ENCODE measurements at regions not wholly inside any gene's neighbourhood (a gene's known extent, or its start where the extent isn't known, plus 50 kb on each side); places are given as distances from the start of the nearest gene placed in this dataset.

DNA sequence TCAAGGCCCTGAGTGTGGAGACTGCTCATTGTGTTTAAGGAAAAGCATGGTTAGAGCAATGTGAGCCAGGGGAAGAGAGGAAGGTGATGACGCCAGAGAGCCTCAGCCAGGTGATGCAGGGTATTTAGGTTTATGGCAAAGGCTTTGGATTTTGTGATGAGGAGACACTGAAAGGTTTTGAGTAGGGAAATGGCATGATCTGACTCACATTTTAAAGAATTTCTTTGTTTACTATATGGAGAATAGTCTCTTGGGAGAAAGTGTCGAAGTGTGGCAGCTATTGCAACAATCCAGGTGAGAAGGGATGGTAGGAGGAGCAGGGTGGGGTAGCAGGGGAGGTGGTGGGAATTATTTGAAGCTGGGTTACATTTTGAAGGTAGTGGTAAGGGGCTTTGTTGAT, 293.4 kb upstream of the IGFBP7 start:
- 68% methylated on average over 2 of the region's 2 CpGs for WGBS
- H3K36me3 ChIP-seq (ENCODE audit: control insufficient read depth in 1 of 2, insufficient read depth in 2 of 2, low read depth in 1 of 2, low read length in 2 of 2): no peaks in the 10 kb centered on the region
- peaks cover 4% of the 10 kb centered on the region for H3K9me3 ChIP-seq (ENCODE audit: control insufficient read depth, low read length)
- H3K4me1 ChIP-seq (ENCODE audit: control insufficient read depth, insufficient read depth, low read depth, low read length): no peaks in the 10 kb centered on the region
- H4K91ac ChIP-seq (ENCODE audit: low read length): no peak overlapping the region
- H3K4me2 ChIP-seq (ENCODE audit: low read length, poor library complexity, severe bottlenecking): no peak overlapping the region
- H4K8ac ChIP-seq (ENCODE audit: low read length): no peak overlapping the region
- H3K27ac ChIP-seq (ENCODE audit: low read length, poor library complexity, severe bottlenecking): no peak overlapping the region
- no peak overlapping the region for H3K23ac ChIP-seq (ENCODE audit: low read length in 2 of 2)
- DNase-seq: no peak
- no peak overlapping the region for H3K4me3 ChIP-seq (ENCODE audit: insufficient read depth in 1 of 2, low read depth in 1 of 2, low read length in 2 of 2)
- no peak overlapping the region for H2BK5ac ChIP-seq (ENCODE audit: low read depth, low read length, poor library complexity, severe bottlenecking)
- no peak overlapping the region for H3K9ac ChIP-seq (ENCODE audit: low read length)
- no peak overlapping the region for H2BK120ac ChIP-seq (ENCODE audit: low read depth, low read length)
- no peak overlapping the region for H2BK12ac ChIP-seq (ENCODE audit: low read length in 2 of 2)
- no peak overlapping the region for H2AFZ ChIP-seq (ENCODE audit: low read depth, low read length)
- peaks cover 0 to 6% of the 10 kb centered on the region in 2 experiments for H3K27me3 ChIP-seq (ENCODE audit: control insufficient read depth in 1 of 2, insufficient read depth in 1 of 2, low read length in 2 of 2)
- H3K14ac ChIP-seq (ENCODE audit: low read length in 2 of 2): no peak overlapping the region
- no peaks in the 10 kb centered on the region for H3K79me1 ChIP-seq (replicated peaks; ENCODE audit: low read length, poor library complexity, severe bottlenecking)
- H2AK5ac ChIP-seq (ENCODE audit: low read length, severe bottlenecking): no peak overlapping the region
- H2BK15ac ChIP-seq (ENCODE audit: low read depth, poor library complexity, severe bottlenecking): no peak overlapping the region
- no peak overlapping the region for H3K18ac ChIP-seq (ENCODE audit: low read depth in 1 of 2, low read length in 2 of 2)
- H3K4ac ChIP-seq (ENCODE audit: low read depth in 1 of 2, low read length in 2 of 2): no peak overlapping the region

DNA sequence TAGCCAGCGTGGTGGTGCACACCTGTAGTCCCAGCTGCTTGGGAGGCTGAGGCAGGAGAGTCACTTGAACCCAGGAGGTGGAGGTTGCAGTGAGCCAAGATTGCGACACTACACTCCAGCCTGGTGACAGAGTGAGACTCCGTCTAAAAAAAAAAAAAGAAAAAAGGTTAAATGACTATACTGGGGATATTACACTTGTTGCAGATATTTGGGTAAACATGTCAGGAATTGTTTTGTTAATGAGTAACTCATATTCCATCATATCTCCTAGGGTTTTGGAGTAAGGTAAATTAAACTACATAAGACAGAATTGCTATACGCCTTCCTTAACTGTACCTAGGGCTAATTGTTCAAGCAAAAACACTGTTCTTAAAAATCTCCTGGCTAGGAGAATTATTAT, 291.4 kb upstream of the IGFBP7 start:
- H2BK15ac ChIP-seq (ENCODE audit: low read depth, poor library complexity, severe bottlenecking): no peak overlapping the region
- 73% methylated on average over 2 of the region's 4 CpGs for WGBS
- no peak overlapping the region for H2AFZ ChIP-seq (ENCODE audit: low read depth, low read length)
- H3K4me2 ChIP-seq (ENCODE audit: low read length, poor library complexity, severe bottlenecking): no peak overlapping the region
- H2BK5ac ChIP-seq (ENCODE audit: low read depth, low read length, poor library complexity, severe bottlenecking): no peak overlapping the region
- no peak overlapping the region for H2BK120ac ChIP-seq (ENCODE audit: low read depth, low read length)
- H4K91ac ChIP-seq (ENCODE audit: low read length): no peak overlapping the region
- no peak for DNase-seq
- H3K36me3 ChIP-seq (ENCODE audit: control insufficient read depth in 1 of 2, insufficient read depth in 2 of 2, low read depth in 1 of 2, low read length in 2 of 2): no peaks in the 10 kb centered on the region
- no peak overlapping the region for H3K14ac ChIP-seq (ENCODE audit: low read length in 2 of 2)
- H3K27me3 ChIP-seq (ENCODE audit: control insufficient read depth in 1 of 2, insufficient read depth in 1 of 2, low read length in 2 of 2): peaks cover 0 to 11% of the 10 kb centered on the region in 2 experiments
- H2BK12ac ChIP-seq (ENCODE audit: low read length in 2 of 2): no peak overlapping the region
- H3K4me3 ChIP-seq (ENCODE audit: insufficient read depth in 1 of 2, low read depth in 1 of 2, low read length in 2 of 2): no peak overlapping the region
- no peak overlapping the region for H3K18ac ChIP-seq (ENCODE audit: low read depth in 1 of 2, low read length in 2 of 2)
- H3K27ac ChIP-seq (ENCODE audit: low read length, poor library complexity, severe bottlenecking): no peak overlapping the region
- no peak overlapping the region for H2AK5ac ChIP-seq (ENCODE audit: low read length, severe bottlenecking)
- no peak overlapping the region for H3K23ac ChIP-seq (ENCODE audit: low read length in 2 of 2)
- no peak overlapping the region for H4K8ac ChIP-seq (ENCODE audit: low read length)
- no peak overlapping the region for H3K9ac ChIP-seq (ENCODE audit: low read length)
- no peaks in the 10 kb centered on the region for H3K4me1 ChIP-seq (ENCODE audit: control insufficient read depth, insufficient read depth, low read depth, low read length)
- H3K9me3 ChIP-seq (ENCODE audit: control insufficient read depth, low read length): peaks cover 4% of the 10 kb centered on the region
- no peak overlapping the region for H3K4ac ChIP-seq (ENCODE audit: low read depth in 1 of 2, low read length in 2 of 2)
- H3K79me1 ChIP-seq (replicated peaks; ENCODE audit: low read length, poor library complexity, severe bottlenecking): no peaks in the 10 kb centered on the region

DNA sequence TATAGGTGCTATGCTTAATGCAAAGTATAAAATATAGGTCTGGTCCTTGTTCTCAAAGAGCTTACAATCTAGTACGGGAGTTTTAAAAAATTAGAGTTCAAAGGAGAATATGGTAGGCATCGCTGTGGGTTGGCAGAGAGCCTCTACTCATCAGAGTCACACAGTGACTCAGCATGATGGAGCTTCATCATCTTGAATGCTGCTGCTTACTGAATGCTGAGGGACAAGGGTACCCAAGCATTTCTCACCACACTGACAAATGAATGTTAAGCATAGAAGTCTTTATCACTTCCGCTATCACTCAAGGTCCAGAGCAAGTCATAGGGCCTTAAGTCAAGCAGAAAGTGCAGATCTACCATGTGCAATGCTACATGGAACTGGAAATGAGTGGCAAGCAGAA, 268.6 kb upstream of the IGFBP7 start:
- H4K8ac ChIP-seq (ENCODE audit: low read length): no peak overlapping the region
- H3K4ac ChIP-seq (ENCODE audit: low read depth in 1 of 2, low read length in 2 of 2): no peak overlapping the region
- H3K4me2 ChIP-seq (ENCODE audit: low read length, poor library complexity, severe bottlenecking): no peak overlapping the region
- H2BK5ac ChIP-seq (ENCODE audit: low read depth, low read length, poor library complexity, severe bottlenecking): no peak overlapping the region
- DNase-seq: no peak
- no peak overlapping the region for H2BK120ac ChIP-seq (ENCODE audit: low read depth, low read length)
- no peak overlapping the region for H3K27ac ChIP-seq (ENCODE audit: low read length, poor library complexity, severe bottlenecking)
- H3K4me1 ChIP-seq (ENCODE audit: control insufficient read depth, insufficient read depth, low read depth, low read length): no peaks in the 10 kb centered on the region
- no peak overlapping the region for H3K4me3 ChIP-seq (ENCODE audit: insufficient read depth in 1 of 2, low read depth in 1 of 2, low read length in 2 of 2)
- H3K9me3 ChIP-seq (ENCODE audit: control insufficient read depth, low read length): peaks cover 6% of the 10 kb centered on the region
- H3K23ac ChIP-seq (ENCODE audit: low read length in 2 of 2): no peak overlapping the region
- no peak overlapping the region for H4K91ac ChIP-seq (ENCODE audit: low read length)
- no peaks in the 10 kb centered on the region for H3K36me3 ChIP-seq (ENCODE audit: control insufficient read depth in 1 of 2, insufficient read depth in 2 of 2, low read depth in 1 of 2, low read length in 2 of 2)
- 93% methylated on average over 3 of the region's 3 CpGs for WGBS
- H2AFZ ChIP-seq (ENCODE audit: low read depth, low read length): no peak overlapping the region
- H2BK12ac ChIP-seq (ENCODE audit: low read length in 2 of 2): no peak overlapping the region
- H3K14ac ChIP-seq (ENCODE audit: low read length in 2 of 2): no peak overlapping the region
- H3K18ac ChIP-seq (ENCODE audit: low read depth in 1 of 2, low read length in 2 of 2): no peak overlapping the region
- no peak overlapping the region for H3K9ac ChIP-seq (ENCODE audit: low read length)
- no peak overlapping the region for H2AK5ac ChIP-seq (ENCODE audit: low read length, severe bottlenecking)
- H3K27me3 ChIP-seq (ENCODE audit: control insufficient read depth in 1 of 2, insufficient read depth in 1 of 2, low read length in 2 of 2): no peaks in the 10 kb centered on the region
- H3K79me1 ChIP-seq (replicated peaks; ENCODE audit: low read length, poor library complexity, severe bottlenecking): no peaks in the 10 kb centered on the region
- no peak overlapping the region for H2BK15ac ChIP-seq (ENCODE audit: low read depth, poor library complexity, severe bottlenecking)

DNA sequence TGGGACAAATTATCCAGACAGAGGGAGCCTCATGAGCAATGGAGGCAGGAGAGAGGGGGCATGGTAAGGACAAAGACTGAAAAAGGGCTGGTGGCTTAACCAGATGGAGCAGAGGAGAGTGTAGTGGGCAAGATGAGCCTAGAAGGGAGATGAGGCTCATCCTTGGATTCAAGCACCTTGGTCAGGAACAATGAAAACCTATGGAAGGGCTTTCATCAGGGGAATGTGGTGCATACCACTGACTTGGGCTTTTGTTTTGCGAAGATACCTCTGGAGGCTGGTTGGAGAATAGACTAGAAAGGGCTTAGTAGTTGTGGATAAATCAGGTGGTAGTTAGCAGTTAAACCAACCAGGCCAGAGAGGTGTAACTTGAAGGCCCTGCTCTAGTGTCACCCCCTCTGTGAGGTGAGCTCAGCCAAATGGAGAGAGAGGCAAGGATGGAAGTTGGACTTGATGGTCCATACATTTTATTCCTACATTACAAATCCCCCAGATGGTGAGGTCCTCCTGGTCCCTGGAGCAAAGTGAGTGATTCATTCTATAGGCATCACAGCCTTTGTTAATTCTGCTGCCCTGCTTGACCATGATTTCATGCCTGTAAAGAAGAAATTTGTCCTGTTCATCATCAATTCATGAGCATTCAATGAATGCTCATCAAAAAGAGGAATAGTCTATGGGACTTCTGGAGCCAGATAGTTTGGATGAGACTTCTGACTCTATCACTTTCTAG, 264.8 kb upstream of the IGFBP7 start:
- no peaks in the 10 kb centered on the region for H3K4me1 ChIP-seq (ENCODE audit: control insufficient read depth, insufficient read depth, low read depth, low read length)
- H3K27ac ChIP-seq (ENCODE audit: low read length, poor library complexity, severe bottlenecking): no peak overlapping the region
- no peak overlapping the region for H3K9ac ChIP-seq (ENCODE audit: low read length)
- no peak overlapping the region for H3K23ac ChIP-seq (ENCODE audit: low read length in 2 of 2)
- no peak overlapping the region for H2AK5ac ChIP-seq (ENCODE audit: low read length, severe bottlenecking)
- H3K4me2 ChIP-seq (ENCODE audit: low read length, poor library complexity, severe bottlenecking): no peak overlapping the region
- H3K14ac ChIP-seq (ENCODE audit: low read length in 2 of 2): no peak overlapping the region
- H3K4me3 ChIP-seq (ENCODE audit: insufficient read depth in 1 of 2, low read depth in 1 of 2, low read length in 2 of 2): no peak overlapping the region
- no peaks in the 10 kb centered on the region for H3K27me3 ChIP-seq (ENCODE audit: control insufficient read depth in 1 of 2, insufficient read depth in 1 of 2, low read length in 2 of 2)
- no peak overlapping the region for H3K4ac ChIP-seq (ENCODE audit: low read depth in 1 of 2, low read length in 2 of 2)
- no peak overlapping the region for H4K8ac ChIP-seq (ENCODE audit: low read length)
- no peak overlapping the region for H2BK120ac ChIP-seq (ENCODE audit: low read depth, low read length)
- WGBS: 88% methylated on average over 1 of the region's 1 CpG
- H4K91ac ChIP-seq (ENCODE audit: low read length): no peak overlapping the region
- no peak overlapping the region for H2BK5ac ChIP-seq (ENCODE audit: low read depth, low read length, poor library complexity, severe bottlenecking)
- peaks cover 6% of the 10 kb centered on the region for H3K9me3 ChIP-seq (ENCODE audit: control insufficient read depth, low read length)
- H2BK12ac ChIP-seq (ENCODE audit: low read length in 2 of 2): no peak overlapping the region
- no peak overlapping the region for H2BK15ac ChIP-seq (ENCODE audit: low read depth, poor library complexity, severe bottlenecking)
- H3K36me3 ChIP-seq (ENCODE audit: control insufficient read depth in 1 of 2, insufficient read depth in 2 of 2, low read depth in 1 of 2, low read length in 2 of 2): no peaks in the 10 kb centered on the region
- H2AFZ ChIP-seq (ENCODE audit: low read depth, low read length): no peak overlapping the region
- no peak for DNase-seq
- no peak overlapping the region for H3K18ac ChIP-seq (ENCODE audit: low read depth in 1 of 2, low read length in 2 of 2)
- no peaks in the 10 kb centered on the region for H3K79me1 ChIP-seq (replicated peaks; ENCODE audit: low read length, poor library complexity, severe bottlenecking)

Measured in mesenchymal stem cell (in vitro differentiated cells and primary cell).